Panc1 (cell line): ENCODE measurements at regions not wholly inside any gene's neighbourhood (a gene's known extent, or its start where the extent isn't known, plus 50 kb on each side); places are given as distances from the start of the nearest gene placed in this dataset.

ENCODE experiments used
- ATAC-seq: fragments of 200-7000 bp; cut with Tn5 transposase; 2 replicates; pipeline ENCODE4 v1.9.1; 2020; ENCODE audit warnings: mild to moderate bottlenecking, moderate library complexity
- BruUV-seq: library from RNA; stranded (reverse); fragments of 400-500 nt; replicated peaks from 2 replicates; lab custom pipeline; 2021; lab: Mats Ljungman, UMichigan
- CTCF ChIA-PET: fragments of 300-600 bp; sonication (Branson Sonifier 250); formaldehyde crosslinking; loops from one replicate; lab custom pipeline; 2022; ENCODE audit warnings: antibody characterized with exemption; lab: Charles Lee
- POLR2A ChIA-PET: fragments of 300-600 bp; sonication (Branson Sonifier 250); formaldehyde crosslinking; loops from one replicate; lab custom pipeline; 2022; ENCODE audit warnings: antibody characterized with exemption; lab: Charles Lee
- DNase-seq: peaks from one replicate; pipeline ENCODE4 v3.0.0-alpha.2; 2010; ENCODE audit warnings: low read depth, low spot score
- H3K27ac ChIP-seq: 2 replicates; pipeline ENCODE4 v1.5.1; 2011; ENCODE audit warnings: mild to moderate bottlenecking, low read length, inconsistent platforms
- H3K27me3 ChIP-seq: fragments of 200-500 bp; sonication (Bioruptor generic); 2 replicates; pipeline ENCODE4 v1.6.0; 2014; ENCODE audit warnings: low read length, inconsistent platforms; ENCODE audit not compliant: control insufficient read depth, insufficient read depth
- H3K36me3 ChIP-seq: fragments of 200-500 bp; sonication (Bioruptor generic); 2 replicates; pipeline ENCODE4 v1.5.1; 2014; ENCODE audit warnings: inconsistent platforms, mild to moderate bottlenecking, low read length, moderate library complexity; ENCODE audit not compliant: control insufficient read depth, insufficient read depth
- H3K4me1 ChIP-seq: 2 replicates; pipeline ENCODE4 v1.5.1; 2011; ENCODE audit warnings: inconsistent platforms, mild to moderate bottlenecking, low read length, moderate library complexity; ENCODE audit not compliant: control insufficient read depth, insufficient read depth
- H3K4me3 ChIP-seq, 2 experiments: 2 replicates each; pipeline ENCODE4 v1.5.1; 2011 to 2012; ENCODE audit warnings: low read depth in 2 of 2, low read length in 2 of 2, mild to moderate bottlenecking in 2 of 2, inconsistent platforms in 1 of 2, moderate library complexity in 1 of 2
- H3K9me3 ChIP-seq: fragments of 200-500 bp; sonication (Bioruptor generic); 2 replicates; pipeline ENCODE4 v1.5.1; 2014; ENCODE audit warnings: low read depth, mild to moderate bottlenecking, inconsistent platforms, low read length, moderate library complexity; ENCODE audit not compliant: control insufficient read depth, insufficient read depth
- POLR2AphosphoS5 ChIP-seq: IDR thresholded peaks from 2 replicates; pipeline ENCODE4 v1.6.1; 2012; ENCODE audit warnings: mild to moderate bottlenecking, low read depth, low read length, moderate library complexity
- SIN3A ChIP-seq: IDR thresholded peaks from 2 replicates; pipeline ENCODE4 v1.6.1; 2012; ENCODE audit warnings: low read depth, mild to moderate bottlenecking, low read length, moderate library complexity, borderline replicate concordance; ENCODE audit not compliant: insufficient read depth
- TCF7L2 ChIP-seq: IDR thresholded peaks from 2 replicates; pipeline ENCODE4 v1.6.1; 2011; ENCODE audit warnings: mild to moderate bottlenecking, low read depth, low read length, inconsistent platforms
- in situ Hi-C: cut with HindIII; loops from 2 replicates; pipeline ENCODE4 v1.10.0; 2016; ENCODE audit warnings: low sequenced_read_pairs, low pct_unique_long_range_greater_than_20kb
- intact Hi-C: fragments of 100-400 bp; cut with micrococcal nuclease; formaldehyde crosslinking; loops from one replicate; pipeline ENCODE4 v1.10.0; 2022; ENCODE audit not compliant: unreplicated experiment
- TF ChIP-seq, protein P1 (sequence below), 2 experiments: IDR thresholded peaks; 2 replicates each; pipeline ENCODE4 v1.6.1; 2011 to 2012; ENCODE audit warnings: low read depth in 2 of 2, control low read depth in 1 of 2, low read length in 1 of 2, mild to moderate bottlenecking in 1 of 2, moderate library complexity in 1 of 2; ENCODE audit not compliant: insufficient read depth in 1 of 2
- TF ChIP-seq, protein P2 (sequence below): fragments of 450-650 bp; IDR thresholded peaks from 2 replicates; pipeline ENCODE4 v1.5.1; 2017; ENCODE audit warnings: mild to moderate bottlenecking

DNA sequence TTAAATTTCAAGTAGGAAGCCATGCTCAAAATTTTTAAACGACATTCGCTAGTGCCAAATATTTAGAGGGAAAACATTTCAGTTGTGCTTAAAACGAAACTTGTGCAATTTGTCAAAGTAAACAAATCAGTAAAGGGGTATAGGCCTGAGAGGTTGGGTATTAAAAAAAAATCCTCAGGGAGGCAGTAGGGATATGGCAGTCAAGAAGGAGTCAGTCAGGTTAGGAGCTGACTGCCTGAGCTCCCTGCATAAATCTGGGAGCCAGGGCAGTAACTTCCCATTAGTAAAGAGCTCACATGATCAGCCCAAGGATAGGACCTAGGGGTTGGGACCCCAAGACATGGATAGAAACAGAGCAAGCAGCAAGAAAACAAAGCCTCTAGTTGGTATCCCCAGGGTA lies 120.7 kb upstream of the STAC start:
- Histone ChIP-seq H3K4me3 (no peak overlapping the region), H3K36me3 (no peaks in the 10 kb centered on the region), H3K4me1 (no peaks in the 10 kb centered on the region), H3K27me3 (no peaks in the 10 kb centered on the region), H3K9me3 (no peaks in the 10 kb centered on the region), H3K27ac (no peak overlapping the region)
- POLR2A ChIA-PET, result no interaction called here
- no TSS peak for BruUV-seq
- in situ Hi-C loops, result no loop called here
- ATAC-seq (no peak), DNase-seq (no peak)
- intact Hi-C loops, result no loop called here
- TF ChIP-seq SIN3A (no peak), POLR2AphosphoS5 (no peak), TCF7L2 (no peak)
- TF ChIP-seq, protein P1, sequence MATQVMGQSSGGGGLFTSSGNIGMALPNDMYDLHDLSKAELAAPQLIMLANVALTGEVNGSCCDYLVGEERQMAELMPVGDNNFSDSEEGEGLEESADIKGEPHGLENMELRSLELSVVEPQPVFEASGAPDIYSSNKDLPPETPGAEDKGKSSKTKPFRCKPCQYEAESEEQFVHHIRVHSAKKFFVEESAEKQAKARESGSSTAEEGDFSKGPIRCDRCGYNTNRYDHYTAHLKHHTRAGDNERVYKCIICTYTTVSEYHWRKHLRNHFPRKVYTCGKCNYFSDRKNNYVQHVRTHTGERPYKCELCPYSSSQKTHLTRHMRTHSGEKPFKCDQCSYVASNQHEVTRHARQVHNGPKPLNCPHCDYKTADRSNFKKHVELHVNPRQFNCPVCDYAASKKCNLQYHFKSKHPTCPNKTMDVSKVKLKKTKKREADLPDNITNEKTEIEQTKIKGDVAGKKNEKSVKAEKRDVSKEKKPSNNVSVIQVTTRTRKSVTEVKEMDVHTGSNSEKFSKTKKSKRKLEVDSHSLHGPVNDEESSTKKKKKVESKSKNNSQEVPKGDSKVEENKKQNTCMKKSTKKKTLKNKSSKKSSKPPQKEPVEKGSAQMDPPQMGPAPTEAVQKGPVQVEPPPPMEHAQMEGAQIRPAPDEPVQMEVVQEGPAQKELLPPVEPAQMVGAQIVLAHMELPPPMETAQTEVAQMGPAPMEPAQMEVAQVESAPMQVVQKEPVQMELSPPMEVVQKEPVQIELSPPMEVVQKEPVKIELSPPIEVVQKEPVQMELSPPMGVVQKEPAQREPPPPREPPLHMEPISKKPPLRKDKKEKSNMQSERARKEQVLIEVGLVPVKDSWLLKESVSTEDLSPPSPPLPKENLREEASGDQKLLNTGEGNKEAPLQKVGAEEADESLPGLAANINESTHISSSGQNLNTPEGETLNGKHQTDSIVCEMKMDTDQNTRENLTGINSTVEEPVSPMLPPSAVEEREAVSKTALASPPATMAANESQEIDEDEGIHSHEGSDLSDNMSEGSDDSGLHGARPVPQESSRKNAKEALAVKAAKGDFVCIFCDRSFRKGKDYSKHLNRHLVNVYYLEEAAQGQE (IDR thresholded peaks at IDR 0.05; ENCODE audit: insufficient read depth in 1 of 2, low read depth in 2 of 2, low read length in 1 of 2), result no peak
- CTCF ChIA-PET, result no interaction called here

DNA sequence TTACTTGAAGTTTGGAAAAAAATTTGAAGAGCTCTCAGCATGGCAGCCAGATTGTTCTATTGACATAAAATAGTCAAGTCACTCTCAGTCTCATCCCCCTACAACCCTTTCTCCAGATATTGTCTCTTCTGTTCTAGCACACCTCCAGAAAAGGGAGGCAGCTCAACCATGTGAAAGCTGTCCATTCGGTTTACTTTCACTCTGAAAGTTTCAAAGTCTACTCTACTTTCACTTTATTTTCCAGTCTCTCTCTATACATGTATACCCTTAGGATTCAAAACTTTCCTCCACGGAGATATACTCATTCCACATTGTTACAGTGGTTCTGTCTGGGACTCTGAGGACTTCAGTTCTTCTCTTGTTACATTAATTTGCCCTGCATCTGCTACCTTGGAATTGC lies 111.0 kb upstream of the STAC start:
- Histone ChIP-seq H3K36me3 (no peaks in the 10 kb centered on the region), H3K4me1 (no peaks in the 10 kb centered on the region), H3K9me3 (no peaks in the 10 kb centered on the region), H3K4me3 (no peak overlapping the region), H3K27ac (no peak overlapping the region), H3K27me3 (no peaks in the 10 kb centered on the region)
- in situ Hi-C loops, result no loop called here
- CTCF ChIA-PET, result no interaction called here
- TF ChIP-seq POLR2AphosphoS5 (no peak), SIN3A (no peak), TCF7L2 (no peak)
- TF ChIP-seq, protein P2, sequence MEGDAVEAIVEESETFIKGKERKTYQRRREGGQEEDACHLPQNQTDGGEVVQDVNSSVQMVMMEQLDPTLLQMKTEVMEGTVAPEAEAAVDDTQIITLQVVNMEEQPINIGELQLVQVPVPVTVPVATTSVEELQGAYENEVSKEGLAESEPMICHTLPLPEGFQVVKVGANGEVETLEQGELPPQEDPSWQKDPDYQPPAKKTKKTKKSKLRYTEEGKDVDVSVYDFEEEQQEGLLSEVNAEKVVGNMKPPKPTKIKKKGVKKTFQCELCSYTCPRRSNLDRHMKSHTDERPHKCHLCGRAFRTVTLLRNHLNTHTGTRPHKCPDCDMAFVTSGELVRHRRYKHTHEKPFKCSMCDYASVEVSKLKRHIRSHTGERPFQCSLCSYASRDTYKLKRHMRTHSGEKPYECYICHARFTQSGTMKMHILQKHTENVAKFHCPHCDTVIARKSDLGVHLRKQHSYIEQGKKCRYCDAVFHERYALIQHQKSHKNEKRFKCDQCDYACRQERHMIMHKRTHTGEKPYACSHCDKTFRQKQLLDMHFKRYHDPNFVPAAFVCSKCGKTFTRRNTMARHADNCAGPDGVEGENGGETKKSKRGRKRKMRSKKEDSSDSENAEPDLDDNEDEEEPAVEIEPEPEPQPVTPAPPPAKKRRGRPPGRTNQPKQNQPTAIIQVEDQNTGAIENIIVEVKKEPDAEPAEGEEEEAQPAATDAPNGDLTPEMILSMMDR, result no peak
- TF ChIP-seq, protein P1 (IDR thresholded peaks at IDR 0.05; ENCODE audit: insufficient read depth in 1 of 2, low read depth in 2 of 2, low read length in 1 of 2), result no peak
- no peak for DNase-seq
- intact Hi-C loops, result no loop called here
- no peak for ATAC-seq
- POLR2A ChIA-PET, result no interaction called here
- BruUV-seq, result no TSS peak
